ENCODE measurements at regions not wholly inside any gene's neighbourhood (a gene's known extent, or its start where the extent isn't known, plus 50 kb on each side); places are given as distances from the start of the nearest gene placed in this dataset.

- Histone ChIP-seq H3K27me3 (ENCODE audit: control insufficient read depth in 1 of 2, insufficient read depth in 2 of 2, low read length in 2 of 2) (no peaks in the 10 kb centered on the region), H3K4me3 (ENCODE audit: low read depth in 1 of 2, low read length in 2 of 2) (no peak overlapping the region)
- WGBS, 2 donors = 81 to 86% methylated on average over 8 of the region's 8 CpGs
Observed at GRCh38 chrX:9087271-9088040, 53.5 kb upstream of the FAM9B start.

GRCh38 chrX:9088896-9089295 is 55.0 kb upstream of the FAM9B start:
- no peaks in the 10 kb centered on the region for H3K9me3 ChIP-seq (ENCODE audit: control insufficient read depth in 2 of 2, insufficient read depth in 1 of 2, low read depth in 1 of 2, low read length in 1 of 2)
- H3K27me3 ChIP-seq (ENCODE audit: control insufficient read depth in 1 of 2, insufficient read depth in 2 of 2, low read length in 2 of 2) = no peaks in the 10 kb centered on the region
- no peaks in the 10 kb centered on the region for H3K4me1 ChIP-seq (ENCODE audit: control insufficient read depth in 2 of 2, insufficient read depth in 2 of 2, low read length in 1 of 2)
- WGBS, 2 donors = 76 to 83% methylated on average over 2 of the region's 2 CpGs
- no peak overlapping the region for H3K27ac ChIP-seq (ENCODE audit: low read depth in 2 of 2, low read length in 1 of 2)
- H3K36me3 ChIP-seq (ENCODE audit: control insufficient read depth in 2 of 2, insufficient read depth in 2 of 2, low read length in 1 of 2) = no peaks in the 10 kb centered on the region
- no peak overlapping the region for H3K4me3 ChIP-seq (ENCODE audit: low read depth in 1 of 2, low read length in 2 of 2)

More at GRCh38 chrX:9087271-9088040, 53.5 kb upstream of the FAM9B start:
- Histone ChIP-seq H3K9me3 (ENCODE audit: control insufficient read depth in 2 of 2, insufficient read depth in 1 of 2, low read depth in 1 of 2, low read length in 1 of 2) (no peaks in the 10 kb centered on the region), H3K36me3 (ENCODE audit: control insufficient read depth in 2 of 2, insufficient read depth in 2 of 2, low read length in 1 of 2) (no peaks in the 10 kb centered on the region), H3K4me1 (ENCODE audit: control insufficient read depth in 2 of 2, insufficient read depth in 2 of 2, low read length in 1 of 2) (no peaks in the 10 kb centered on the region), H3K27ac (ENCODE audit: low read depth in 2 of 2, low read length in 1 of 2) (no peak overlapping the region)

GRCh38 chrX:9090766-9091165 is 56.8 kb upstream of the FAM9B start:
- Histone ChIP-seq H3K27ac (ENCODE audit: low read depth in 2 of 2, low read length in 1 of 2) (no peak overlapping the region), H3K36me3 (ENCODE audit: control insufficient read depth in 2 of 2, insufficient read depth in 2 of 2, low read length in 1 of 2) (no peaks in the 10 kb centered on the region), H3K27me3 (ENCODE audit: control insufficient read depth in 1 of 2, insufficient read depth in 2 of 2, low read length in 2 of 2) (peaks cover 0 to 2% of the 10 kb centered on the region in 2 donors), H3K9me3 (ENCODE audit: control insufficient read depth in 2 of 2, insufficient read depth in 1 of 2, low read depth in 1 of 2, low read length in 1 of 2) (peaks cover 0 to 6% of the 10 kb centered on the region in 2 donors), H3K4me1 (ENCODE audit: control insufficient read depth in 2 of 2, insufficient read depth in 2 of 2, low read length in 1 of 2) (no peaks in the 10 kb centered on the region), H3K4me3 (ENCODE audit: low read depth in 1 of 2, low read length in 2 of 2) (no peak overlapping the region)
- WGBS, 2 donors = 82 to 87% methylated on average over 1 of the region's 1 CpG

- peaks cover 0 to 2% of the 10 kb centered on the region in 2 donors for H3K27me3 ChIP-seq (ENCODE audit: control insufficient read depth in 1 of 2, insufficient read depth in 2 of 2, low read length in 2 of 2)
Observed at GRCh38 chrX:9091258-9091657, 57.3 kb upstream of the FAM9B start.

GRCh38 chrX:9102956-9103355 is 69.0 kb upstream of the FAM9B start:
- Histone ChIP-seq H3K4me1 (ENCODE audit: control insufficient read depth in 2 of 2, insufficient read depth in 2 of 2, low read length in 1 of 2) (no peaks in the 10 kb centered on the region), H3K27me3 (ENCODE audit: control insufficient read depth in 1 of 2, insufficient read depth in 2 of 2, low read length in 2 of 2) (no peaks in the 10 kb centered on the region), H3K36me3 (ENCODE audit: control insufficient read depth in 2 of 2, insufficient read depth in 2 of 2, low read length in 1 of 2) (no peaks in the 10 kb centered on the region), H3K4me3 (ENCODE audit: low read depth in 1 of 2, low read length in 2 of 2) (no peak overlapping the region), H3K9me3 (ENCODE audit: control insufficient read depth in 2 of 2, insufficient read depth in 1 of 2, low read depth in 1 of 2, low read length in 1 of 2) (no peaks in the 10 kb centered on the region), H3K27ac (ENCODE audit: low read depth in 2 of 2, low read length in 1 of 2) (no peak overlapping the region)
- 60 to 63% methylated on average over 4 of the region's 4 CpGs for WGBS, 2 donors

More at GRCh38 chrX:9091258-9091657, 57.3 kb upstream of the FAM9B start:
- Histone ChIP-seq H3K4me1 (ENCODE audit: control insufficient read depth in 2 of 2, insufficient read depth in 2 of 2, low read length in 1 of 2) (no peaks in the 10 kb centered on the region), H3K9me3 (ENCODE audit: control insufficient read depth in 2 of 2, insufficient read depth in 1 of 2, low read depth in 1 of 2, low read length in 1 of 2) (peaks cover 0 to 6% of the 10 kb centered on the region in 2 donors), H3K4me3 (ENCODE audit: low read depth in 1 of 2, low read length in 2 of 2) (no peak overlapping the region), H3K27ac (ENCODE audit: low read depth in 2 of 2, low read length in 1 of 2) (no peak overlapping the region), H3K36me3 (ENCODE audit: control insufficient read depth in 2 of 2, insufficient read depth in 2 of 2, low read length in 1 of 2) (no peaks in the 10 kb centered on the region)
- WGBS, 2 donors = 86 to 95% methylated on average over 4 of the region's 4 CpGs

- 19 to 33% methylated on average over 1 of the region's 1 CpG for WGBS, 2 donors
Observed at GRCh38 chrX:9108054-9108453, 74.1 kb upstream of the FAM9B start.

GRCh38 chrX:9110808-9111207 is 76.9 kb upstream of the FAM9B start:
- no peaks in the 10 kb centered on the region for H3K36me3 ChIP-seq (ENCODE audit: control insufficient read depth in 2 of 2, insufficient read depth in 2 of 2, low read length in 1 of 2)
- no peaks in the 10 kb centered on the region for H3K4me1 ChIP-seq (ENCODE audit: control insufficient read depth in 2 of 2, insufficient read depth in 2 of 2, low read length in 1 of 2)
- H3K9me3 ChIP-seq (ENCODE audit: control insufficient read depth in 2 of 2, insufficient read depth in 1 of 2, low read depth in 1 of 2, low read length in 1 of 2) = no peaks in the 10 kb centered on the region
- H3K4me3 ChIP-seq (ENCODE audit: low read depth in 1 of 2, low read length in 2 of 2) = no peak overlapping the region
- 71 to 76% methylated on average over 5 of the region's 5 CpGs for WGBS, 2 donors
- H3K27me3 ChIP-seq (ENCODE audit: control insufficient read depth in 1 of 2, insufficient read depth in 2 of 2, low read length in 2 of 2) = no peaks in the 10 kb centered on the region
- no peak overlapping the region for H3K27ac ChIP-seq (ENCODE audit: low read depth in 2 of 2, low read length in 1 of 2)

More at GRCh38 chrX:9108054-9108453, 74.1 kb upstream of the FAM9B start:
- no peaks in the 10 kb centered on the region for H3K36me3 ChIP-seq (ENCODE audit: control insufficient read depth in 2 of 2, insufficient read depth in 2 of 2, low read length in 1 of 2)
- H3K4me3 ChIP-seq (ENCODE audit: low read depth in 1 of 2, low read length in 2 of 2) = no peak overlapping the region
- H3K4me1 ChIP-seq (ENCODE audit: control insufficient read depth in 2 of 2, insufficient read depth in 2 of 2, low read length in 1 of 2) = no peaks in the 10 kb centered on the region
- H3K27me3 ChIP-seq (ENCODE audit: control insufficient read depth in 1 of 2, insufficient read depth in 2 of 2, low read length in 2 of 2) = no peaks in the 10 kb centered on the region
- no peak overlapping the region for H3K27ac ChIP-seq (ENCODE audit: low read depth in 2 of 2, low read length in 1 of 2)
- H3K9me3 ChIP-seq (ENCODE audit: control insufficient read depth in 2 of 2, insufficient read depth in 1 of 2, low read depth in 1 of 2, low read length in 1 of 2) = no peaks in the 10 kb centered on the region

GRCh38 chrX:9114245-9114644 is 80.3 kb upstream of the FAM9B start:
- no peaks in the 10 kb centered on the region for H3K9me3 ChIP-seq (ENCODE audit: control insufficient read depth in 2 of 2, insufficient read depth in 1 of 2, low read depth in 1 of 2, low read length in 1 of 2)
- 64 to 76% methylated on average over 2 of the region's 2 CpGs for WGBS, 2 donors
- no peak overlapping the region for H3K4me3 ChIP-seq (ENCODE audit: low read depth in 1 of 2, low read length in 2 of 2)

GRCh38 chrX:9117851-9118250 is 83.9 kb upstream of the FAM9B start:
- Histone ChIP-seq H3K4me1 (ENCODE audit: control insufficient read depth in 2 of 2, insufficient read depth in 2 of 2, low read length in 1 of 2) (no peaks in the 10 kb centered on the region), H3K27ac (ENCODE audit: low read depth in 2 of 2, low read length in 1 of 2) (no peak overlapping the region), H3K4me3 (ENCODE audit: low read depth in 1 of 2, low read length in 2 of 2) (no peak overlapping the region), H3K9me3 (ENCODE audit: control insufficient read depth in 2 of 2, insufficient read depth in 1 of 2, low read depth in 1 of 2, low read length in 1 of 2) (no peaks in the 10 kb centered on the region), H3K27me3 (ENCODE audit: control insufficient read depth in 1 of 2, insufficient read depth in 2 of 2, low read length in 2 of 2) (no peaks in the 10 kb centered on the region), H3K36me3 (ENCODE audit: control insufficient read depth in 2 of 2, insufficient read depth in 2 of 2, low read length in 1 of 2) (no peaks in the 10 kb centered on the region)
- 85 to 94% methylated on average over 1 of the region's 1 CpG for WGBS, 2 donors

More at GRCh38 chrX:9114245-9114644, 80.3 kb upstream of the FAM9B start:
- no peaks in the 10 kb centered on the region for H3K27me3 ChIP-seq (ENCODE audit: control insufficient read depth in 1 of 2, insufficient read depth in 2 of 2, low read length in 2 of 2)
- H3K27ac ChIP-seq (ENCODE audit: low read depth in 2 of 2, low read length in 1 of 2) = no peak overlapping the region
- no peaks in the 10 kb centered on the region for H3K36me3 ChIP-seq (ENCODE audit: control insufficient read depth in 2 of 2, insufficient read depth in 2 of 2, low read length in 1 of 2)
- H3K4me1 ChIP-seq (ENCODE audit: control insufficient read depth in 2 of 2, insufficient read depth in 2 of 2, low read length in 1 of 2) = no peaks in the 10 kb centered on the region
